Esophagus muscularis mucosa (tissue), 3 donors: ENCODE measurements at regions not wholly inside any gene's neighbourhood (a gene's known extent, or its start where the extent isn't known, plus 50 kb on each side); places are given as distances from the start of the nearest gene placed in this dataset.

Experiments used
- EP300 ChIP-seq: sonication (generic); formaldehyde crosslinking; IDR thresholded peaks from one replicate; pipeline ENCODE4 v1.6.1; 2017; ENCODE audit warnings: antibody characterized with exemption
- TF ChIP-seq, protein P1 (sequence below), 3 experiments: fragments of 200-600 bp in 2 of 3; fragments of 450-650 bp in 1 of 3; sonication (generic) in 2 of 3; IDR thresholded peaks; one replicate each; pipeline ENCODE4 v1.5.1; 2017 to 2019; ENCODE audit warnings: antibody characterized with exemption in 3 of 3, mild to moderate bottlenecking in 2 of 3, moderate library complexity in 1 of 3

DNA sequence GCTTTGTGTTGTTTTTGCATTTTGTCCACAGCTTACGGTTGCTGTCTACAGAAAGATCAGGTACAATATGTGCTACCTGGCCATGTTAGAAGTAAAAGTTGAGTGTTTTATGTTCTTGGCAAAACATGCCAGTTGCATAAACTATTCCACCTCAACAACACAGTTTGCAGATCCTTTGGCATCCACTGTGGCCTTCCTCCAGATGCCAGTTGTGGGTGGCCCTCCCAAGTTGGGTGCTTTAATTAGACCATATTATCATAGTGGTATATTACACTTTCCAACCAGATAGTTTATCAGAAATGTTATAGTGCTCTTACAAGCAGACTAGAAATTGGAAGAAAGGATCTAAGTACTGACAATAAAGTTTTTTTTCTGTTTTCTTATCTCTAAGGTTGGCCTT, 386.9 kb upstream of the KCNN2 start:
- TF ChIP-seq, protein P1, sequence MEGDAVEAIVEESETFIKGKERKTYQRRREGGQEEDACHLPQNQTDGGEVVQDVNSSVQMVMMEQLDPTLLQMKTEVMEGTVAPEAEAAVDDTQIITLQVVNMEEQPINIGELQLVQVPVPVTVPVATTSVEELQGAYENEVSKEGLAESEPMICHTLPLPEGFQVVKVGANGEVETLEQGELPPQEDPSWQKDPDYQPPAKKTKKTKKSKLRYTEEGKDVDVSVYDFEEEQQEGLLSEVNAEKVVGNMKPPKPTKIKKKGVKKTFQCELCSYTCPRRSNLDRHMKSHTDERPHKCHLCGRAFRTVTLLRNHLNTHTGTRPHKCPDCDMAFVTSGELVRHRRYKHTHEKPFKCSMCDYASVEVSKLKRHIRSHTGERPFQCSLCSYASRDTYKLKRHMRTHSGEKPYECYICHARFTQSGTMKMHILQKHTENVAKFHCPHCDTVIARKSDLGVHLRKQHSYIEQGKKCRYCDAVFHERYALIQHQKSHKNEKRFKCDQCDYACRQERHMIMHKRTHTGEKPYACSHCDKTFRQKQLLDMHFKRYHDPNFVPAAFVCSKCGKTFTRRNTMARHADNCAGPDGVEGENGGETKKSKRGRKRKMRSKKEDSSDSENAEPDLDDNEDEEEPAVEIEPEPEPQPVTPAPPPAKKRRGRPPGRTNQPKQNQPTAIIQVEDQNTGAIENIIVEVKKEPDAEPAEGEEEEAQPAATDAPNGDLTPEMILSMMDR (IDR thresholded peaks at IDR 0.05), result no peak
- TF ChIP-seq EP300, result no peak
